Liver (tissue), 8 donors: ENCODE measurements at regions not wholly inside any gene's neighbourhood (a gene's known extent, or its start where the extent isn't known, plus 50 kb on each side); places are given as distances from the start of the nearest gene placed in this dataset.

Experiments used
- DNase-seq: peaks from one replicate; pipeline ENCODE4 v3.0.0-alpha.2; 2017; ENCODE audit warnings: low spot score
- H3K27ac ChIP-seq, 2 donors: one replicate each; pipeline ENCODE4 v1.7.0; 2013; ENCODE audit warnings: inconsistent platforms in 2 of 2, low read length in 2 of 2, control low read depth in 1 of 2, low read depth in 1 of 2, mild to moderate bottlenecking in 1 of 2
- H3K27me3 ChIP-seq, 4 donors: one replicate each; pipeline versions ENCODE4 v1.6.1 to v1.7.0; 2013; ENCODE audit warnings: low read length in 3 of 4, inconsistent platforms in 1 of 4, mild to moderate bottlenecking in 1 of 4, moderate library complexity in 1 of 4; ENCODE audit not compliant: control insufficient read depth in 4 of 4, insufficient read depth in 4 of 4
- H3K36me3 ChIP-seq, 4 donors: one replicate each; pipeline versions ENCODE4 v1.6.1 to v1.7.0; 2013; ENCODE audit warnings: low read length in 3 of 4, mild to moderate bottlenecking in 3 of 4, low read depth in 1 of 4, moderate library complexity in 1 of 4; ENCODE audit not compliant: control insufficient read depth in 4 of 4, insufficient read depth in 3 of 4
- H3K4me1 ChIP-seq, 4 donors: one replicate each; pipeline versions ENCODE4 v1.6.1 to v1.7.0; 2013; ENCODE audit warnings: low read length in 3 of 4, mild to moderate bottlenecking in 3 of 4, moderate library complexity in 1 of 4; ENCODE audit not compliant: control insufficient read depth in 4 of 4, insufficient read depth in 4 of 4
- H3K4me3 ChIP-seq, 3 donors: one replicate each; pipeline versions ENCODE4 v1.6.1 to v1.7.0; 2013; ENCODE audit warnings: low read length in 3 of 3, control low read depth in 1 of 3, low read depth in 1 of 3, mild to moderate bottlenecking in 1 of 3
- H3K9ac ChIP-seq, 2 donors: one replicate each; pipeline ENCODE4 v1.7.0; 2013; ENCODE audit warnings: low read length in 2 of 2, mild to moderate bottlenecking in 2 of 2, moderate library complexity in 2 of 2, control low read depth in 1 of 2, low read depth in 1 of 2
- H3K9me3 ChIP-seq, 4 donors: one replicate each; pipeline versions ENCODE4 v1.6.1 to v1.7.0; 2013; ENCODE audit warnings: low read length in 3 of 4; ENCODE audit not compliant: control insufficient read depth in 4 of 4
- ATF3 ChIP-seq: IDR thresholded peaks from 2 replicates; pipeline ENCODE4 v1.6.1; 2016; ENCODE audit warnings: antibody characterized with exemption
- CTCF ChIP-seq: fragments of 150-350 bp; IDR thresholded peaks from 2 replicates; pipeline ENCODE4 v1.5.1; 2017; ENCODE audit warnings: improper control_type of control experiment, low read depth, low read length; ENCODE audit not compliant: missing input control
- EGR1 ChIP-seq, 2 donors: IDR thresholded peaks; 2 replicates each; pipeline ENCODE4 v1.6.1; 2016 to 2018; ENCODE audit warnings: antibody characterized with exemption in 2 of 2, low read depth in 2 of 2
- FOXA1 ChIP-seq: IDR thresholded peaks from 2 replicates; pipeline ENCODE4 v1.6.1; 2016; ENCODE audit warnings: antibody characterized with exemption
- FOXA2 ChIP-seq: IDR thresholded peaks from 2 replicates; pipeline ENCODE4 v1.6.1; 2016; ENCODE audit warnings: antibody characterized with exemption
- GABPA ChIP-seq, 2 donors: IDR thresholded peaks in 1 of 2; conservative IDR thresholded peaks in 1 of 2; 2 replicates each; pipeline ENCODE4 v1.6.1; 2016; ENCODE audit warnings: antibody characterized with exemption in 2 of 2, mild to moderate bottlenecking in 1 of 2, moderate library complexity in 1 of 2
- HNF4A ChIP-seq, 2 donors: conservative IDR thresholded peaks; 2 replicates each; pipeline ENCODE4 v1.6.1; 2016; ENCODE audit warnings: antibody characterized with exemption in 2 of 2, mild to moderate bottlenecking in 2 of 2
- HNF4G ChIP-seq: IDR thresholded peaks from 2 replicates; pipeline ENCODE4 v1.6.1; 2016; ENCODE audit warnings: antibody characterized with exemption
- JUND ChIP-seq, 2 donors: IDR thresholded peaks; 2 replicates each; pipeline ENCODE4 v1.6.1; 2016; ENCODE audit warnings: antibody characterized with exemption in 2 of 2
- MAX ChIP-seq: IDR thresholded peaks from 2 replicates; pipeline ENCODE4 v1.6.1; 2016; ENCODE audit warnings: antibody characterized with exemption
- NR2F2 ChIP-seq: IDR thresholded peaks from 2 replicates; pipeline ENCODE4 v1.6.1; 2016; ENCODE audit warnings: antibody characterized with exemption
- RAD21 ChIP-seq, 2 donors: IDR thresholded peaks; 2 replicates each; pipeline ENCODE4 v1.6.1; 2016; ENCODE audit warnings: antibody characterized with exemption in 2 of 2, mild to moderate bottlenecking in 2 of 2
- RXRA ChIP-seq, 2 donors: IDR thresholded peaks; 2 replicates each; pipeline ENCODE4 v1.6.1; 2017 to 2018; ENCODE audit warnings: antibody characterized with exemption in 2 of 2, mild to moderate bottlenecking in 1 of 2
- SP1 ChIP-seq: IDR thresholded peaks from 2 replicates; pipeline ENCODE4 v1.6.1; 2018; ENCODE audit warnings: antibody characterized with exemption, mild to moderate bottlenecking
- TAF1 ChIP-seq: conservative IDR thresholded peaks from 2 replicates; pipeline ENCODE4 v1.6.1; 2016; ENCODE audit warnings: antibody characterized with exemption, mild to moderate bottlenecking
- YY1 ChIP-seq: IDR thresholded peaks from 2 replicates; pipeline ENCODE4 v1.6.1; 2016; ENCODE audit warnings: antibody characterized with exemption, mild to moderate bottlenecking
- ZBTB33 ChIP-seq: IDR thresholded peaks from 2 replicates; pipeline ENCODE4 v1.6.1; 2016; ENCODE audit warnings: antibody characterized with exemption
- WGBS: extraction: QIAGEN DNeasy Blood & Tissue Kit; methylation state at CpG from one replicate; pipeline ENCODE4 v1.1.7; 2013; 5-methylcytosine and 5-hydroxymethylcytosine counted together
- TF ChIP-seq, protein P1 (sequence below): IDR thresholded peaks from 2 replicates; pipeline ENCODE4 v1.6.1; 2016; ENCODE audit warnings: antibody characterized with exemption, mild to moderate bottlenecking
- donor health status: healthy.
- donor health status: healthy.
- donor health status: healthy.
- donor health status: healthy.
- donor health status: healthy.

DNA sequence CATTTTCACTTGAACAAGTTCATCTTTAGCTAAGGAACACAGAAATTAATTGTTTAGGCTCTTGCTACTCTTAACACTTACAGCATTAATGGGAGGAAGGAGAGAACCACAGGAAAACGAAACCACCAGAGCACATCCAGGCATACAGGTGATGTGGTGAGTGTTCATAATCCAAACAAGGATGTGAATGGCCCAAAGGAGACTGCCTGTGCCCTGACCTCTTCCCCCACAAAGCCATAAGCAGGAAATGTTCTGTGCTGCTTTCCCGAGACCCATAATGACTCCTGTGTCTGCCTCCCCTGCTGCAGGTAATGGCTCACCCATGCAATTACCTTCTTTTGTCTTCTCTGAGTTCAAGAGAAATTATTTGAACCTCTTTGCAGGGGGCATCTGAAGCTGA, 295.9 kb upstream of the LINC00305 start:
- WGBS: 66% methylated on average over 2 of the region's 2 CpGs
- Histone ChIP-seq H3K4me1 (peaks cover 0 to 7% (median 2%) of the 10 kb centered on the region in 4 donors), H3K9me3 (no peaks in the 10 kb centered on the region), H3K9ac (no peak overlapping the region), H3K27me3 (no peaks in the 10 kb centered on the region), H3K36me3 (no peaks in the 10 kb centered on the region), H3K27ac (no peak overlapping the region), H3K4me3 (no peak overlapping the region)
- TF ChIP-seq GABPA (IDR thresholded peaks at IDR 0.05 in 1 of 2, conservative IDR thresholded peaks at IDR 0.05 in 1 of 2) (no peak), YY1 (no peak), RAD21 (IDR thresholded peaks at IDR 0.05) (no peak), HNF4A (conservative IDR thresholded peaks at IDR 0.05) (no peak), CTCF (no peak), FOXA2 (no peak), NR2F2 (no peak)
- DNase-seq: no peak

GRCh38 chr18:64438178-64438577, 289.3 kb upstream of the LINC00305 start:
- Histone ChIP-seq H3K4me1 (no peaks in the 10 kb centered on the region), H3K4me3 (no peak overlapping the region), H3K27me3 (no peaks in the 10 kb centered on the region), H3K36me3 (no peaks in the 10 kb centered on the region), H3K9ac (no peak overlapping the region), H3K27ac (no peak overlapping the region), H3K9me3 (peaks cover 0 to 3% (median 2%) of the 10 kb centered on the region in 4 donors)
- TF ChIP-seq CTCF (no peak), GABPA (IDR thresholded peaks at IDR 0.05 in 1 of 2, conservative IDR thresholded peaks at IDR 0.05 in 1 of 2) (no peak), MAX (no peak), NR2F2 (no peak), RXRA (IDR thresholded peaks at IDR 0.05) (no peak), HNF4A (conservative IDR thresholded peaks at IDR 0.05) (no peak), ZBTB33 (no peak), JUND (IDR thresholded peaks at IDR 0.05) (no peak), TAF1 (no peak), FOXA2 (no peak), EGR1 (IDR thresholded peaks at IDR 0.05; ENCODE audit: low read depth in 2 of 2) (no peak), ATF3 (no peak), RAD21 (IDR thresholded peaks at IDR 0.05) (no peak), SP1 (no peak), FOXA1 (no peak), YY1 (no peak), HNF4G (no peak)
- TF ChIP-seq, protein P1, sequence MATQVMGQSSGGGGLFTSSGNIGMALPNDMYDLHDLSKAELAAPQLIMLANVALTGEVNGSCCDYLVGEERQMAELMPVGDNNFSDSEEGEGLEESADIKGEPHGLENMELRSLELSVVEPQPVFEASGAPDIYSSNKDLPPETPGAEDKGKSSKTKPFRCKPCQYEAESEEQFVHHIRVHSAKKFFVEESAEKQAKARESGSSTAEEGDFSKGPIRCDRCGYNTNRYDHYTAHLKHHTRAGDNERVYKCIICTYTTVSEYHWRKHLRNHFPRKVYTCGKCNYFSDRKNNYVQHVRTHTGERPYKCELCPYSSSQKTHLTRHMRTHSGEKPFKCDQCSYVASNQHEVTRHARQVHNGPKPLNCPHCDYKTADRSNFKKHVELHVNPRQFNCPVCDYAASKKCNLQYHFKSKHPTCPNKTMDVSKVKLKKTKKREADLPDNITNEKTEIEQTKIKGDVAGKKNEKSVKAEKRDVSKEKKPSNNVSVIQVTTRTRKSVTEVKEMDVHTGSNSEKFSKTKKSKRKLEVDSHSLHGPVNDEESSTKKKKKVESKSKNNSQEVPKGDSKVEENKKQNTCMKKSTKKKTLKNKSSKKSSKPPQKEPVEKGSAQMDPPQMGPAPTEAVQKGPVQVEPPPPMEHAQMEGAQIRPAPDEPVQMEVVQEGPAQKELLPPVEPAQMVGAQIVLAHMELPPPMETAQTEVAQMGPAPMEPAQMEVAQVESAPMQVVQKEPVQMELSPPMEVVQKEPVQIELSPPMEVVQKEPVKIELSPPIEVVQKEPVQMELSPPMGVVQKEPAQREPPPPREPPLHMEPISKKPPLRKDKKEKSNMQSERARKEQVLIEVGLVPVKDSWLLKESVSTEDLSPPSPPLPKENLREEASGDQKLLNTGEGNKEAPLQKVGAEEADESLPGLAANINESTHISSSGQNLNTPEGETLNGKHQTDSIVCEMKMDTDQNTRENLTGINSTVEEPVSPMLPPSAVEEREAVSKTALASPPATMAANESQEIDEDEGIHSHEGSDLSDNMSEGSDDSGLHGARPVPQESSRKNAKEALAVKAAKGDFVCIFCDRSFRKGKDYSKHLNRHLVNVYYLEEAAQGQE: no peak
- no peak for DNase-seq
- 86% methylated on average over 4 of the region's 4 CpGs for WGBS
